ENCODE measurements at regions not wholly inside any gene's neighbourhood (a gene's known extent, or its start where the extent isn't known, plus 50 kb on each side); places are given as distances from the start of the nearest gene placed in this dataset.
"Not testable (repeated sequence)": the region's sequence is repeated elsewhere in the genome, so short reads cannot be mapped to it uniquely, and the experiment has no call there.

DNA sequence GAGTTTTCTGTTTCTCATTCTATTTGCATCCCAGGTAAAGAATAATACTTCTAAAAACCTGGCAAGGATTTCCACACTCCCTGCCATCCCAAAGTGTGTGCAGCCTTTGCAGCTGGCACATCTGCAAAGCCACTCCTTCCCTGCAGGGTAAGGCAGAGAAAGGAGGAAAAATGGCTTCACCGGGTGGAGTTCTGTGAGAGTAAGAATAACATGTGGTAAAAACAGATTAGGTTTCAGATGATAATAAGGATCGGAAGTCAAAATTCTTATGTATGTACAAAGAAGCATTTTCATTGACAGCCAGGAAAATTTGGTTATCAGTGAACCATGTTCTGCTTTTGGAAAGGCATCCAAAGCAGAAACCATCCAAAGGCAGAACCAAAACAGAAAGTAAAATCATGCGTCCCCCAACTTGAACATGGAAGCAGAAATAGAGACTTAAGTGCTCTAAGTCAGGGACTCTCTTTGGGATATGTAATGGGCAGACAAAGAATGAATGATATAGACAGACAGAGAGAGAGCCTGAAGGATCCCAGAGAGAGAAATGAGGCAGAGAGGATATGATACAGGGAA is 192.6 kb upstream of the CCDC196 start:
- no peak for DNase-seq

DNA sequence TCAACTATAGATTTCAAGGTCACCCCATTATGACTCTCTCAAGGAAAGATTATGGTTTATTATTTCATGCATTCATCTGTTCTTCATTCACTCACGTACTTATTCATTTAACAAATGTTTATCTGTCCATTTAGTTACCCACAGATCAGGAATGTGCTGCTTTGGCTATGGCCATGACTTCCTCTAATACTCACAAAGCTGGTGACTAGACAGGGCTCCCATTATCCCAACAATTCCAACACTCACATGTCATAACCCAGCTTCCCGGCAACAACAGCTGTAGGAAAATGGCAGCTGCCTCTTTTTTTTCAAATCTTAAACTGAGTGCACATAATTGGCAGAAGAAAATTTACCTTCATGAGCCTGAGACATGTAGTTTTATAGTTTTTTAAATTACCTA is 190.8 kb upstream of the CCDC196 start:
- no peak for DNase-seq

DNA sequence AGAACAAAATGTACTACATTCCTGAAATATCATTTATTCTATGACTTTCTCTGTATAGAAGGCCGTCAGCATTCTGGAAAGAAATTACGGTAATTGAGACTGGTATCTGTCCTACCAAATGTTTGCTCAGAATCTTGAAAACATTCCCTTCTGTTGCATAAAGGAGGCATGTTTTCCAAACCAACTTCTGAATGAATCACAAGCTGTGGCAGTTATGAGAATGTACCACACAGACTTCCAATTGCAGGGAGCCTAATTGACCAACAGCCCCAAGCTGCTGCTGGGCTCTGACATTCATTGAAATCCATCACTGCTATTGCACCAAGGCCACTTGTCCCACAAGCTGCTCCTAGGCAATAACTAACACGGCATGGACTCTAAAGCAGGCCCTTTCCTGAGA is 185.3 kb upstream of the CCDC196 start:
- DNase-seq, result no peak

DNA sequence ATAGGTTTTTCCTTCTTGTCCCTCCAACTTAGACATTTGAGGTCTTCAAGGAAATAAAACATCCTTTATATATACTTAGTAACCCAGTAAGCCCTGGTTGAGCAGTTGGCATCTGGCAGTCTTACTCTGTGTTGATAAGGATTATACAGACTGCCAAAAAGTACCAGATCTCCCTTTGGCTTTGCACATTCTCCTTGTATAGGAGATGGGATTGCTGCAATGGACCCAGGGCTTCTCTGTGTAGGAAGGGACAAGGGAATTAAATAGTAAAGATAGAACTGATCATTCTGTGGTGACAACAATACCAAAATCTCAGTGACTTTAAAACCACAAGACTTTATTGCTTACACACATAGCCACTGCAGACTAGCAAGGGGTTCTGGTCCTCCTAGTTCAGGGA is 180.1 kb upstream of the CCDC196 start:
- DNase-seq, result no peak

DNA sequence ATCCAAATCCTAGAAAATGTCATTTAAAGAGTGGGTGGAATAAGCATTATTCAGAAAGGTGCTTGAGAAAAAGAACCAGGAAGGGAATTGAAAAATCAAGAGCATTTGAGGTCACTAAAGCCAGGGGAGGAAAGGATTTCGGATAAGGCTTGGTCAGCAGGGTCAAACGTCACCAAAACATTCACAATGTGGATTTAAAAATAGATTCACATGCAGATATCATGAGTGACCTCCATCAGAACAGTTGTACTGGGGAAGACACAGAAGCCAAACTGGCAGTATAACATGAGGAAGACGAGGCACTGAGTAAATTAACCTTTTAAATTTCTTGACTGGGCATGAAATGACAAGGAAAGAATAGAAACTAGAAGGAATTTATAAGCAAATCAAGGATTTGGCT is 175.1 kb upstream of the CCDC196 start:
- no peak for DNase-seq

DNA sequence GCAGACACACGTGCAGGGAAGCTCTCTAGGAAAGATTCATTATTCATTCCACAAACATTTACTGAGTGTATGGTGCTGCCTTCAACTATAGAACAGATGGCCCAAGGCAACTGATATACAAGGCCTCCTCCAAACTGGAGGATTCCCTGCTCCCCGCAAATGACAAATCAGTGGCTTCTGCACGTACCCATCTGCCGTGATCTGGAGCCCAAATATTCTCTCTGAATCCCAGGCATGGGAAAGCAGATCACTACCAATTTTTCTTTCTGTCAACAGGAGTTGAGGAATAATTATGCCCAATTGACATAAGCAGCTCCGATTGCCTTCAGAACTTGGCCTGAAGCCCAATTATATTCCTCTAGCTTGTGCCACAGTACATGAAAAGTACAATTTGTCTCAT is 174.2 kb upstream of the CCDC196 start:
- no peak for DNase-seq

DNA sequence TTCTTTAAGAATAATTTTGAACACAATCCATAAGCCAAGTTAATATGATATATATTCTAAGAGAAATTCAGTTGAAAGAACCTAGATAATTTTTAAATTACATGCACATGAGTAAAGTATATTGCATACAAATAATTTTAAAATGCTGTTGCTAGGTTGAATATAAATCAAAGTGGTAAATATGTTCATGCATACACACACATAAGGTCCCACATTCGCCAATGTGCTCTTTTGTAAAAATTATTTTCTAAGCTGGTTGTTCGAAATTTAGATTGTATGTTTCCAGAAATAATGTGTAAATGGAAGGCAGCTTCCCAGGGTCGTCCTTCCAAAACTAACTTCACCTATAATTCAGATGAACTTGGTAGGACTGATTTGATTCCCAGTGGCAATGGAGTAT is 173.7 kb upstream of the CCDC196 start:
- no peak for DNase-seq

DNA sequence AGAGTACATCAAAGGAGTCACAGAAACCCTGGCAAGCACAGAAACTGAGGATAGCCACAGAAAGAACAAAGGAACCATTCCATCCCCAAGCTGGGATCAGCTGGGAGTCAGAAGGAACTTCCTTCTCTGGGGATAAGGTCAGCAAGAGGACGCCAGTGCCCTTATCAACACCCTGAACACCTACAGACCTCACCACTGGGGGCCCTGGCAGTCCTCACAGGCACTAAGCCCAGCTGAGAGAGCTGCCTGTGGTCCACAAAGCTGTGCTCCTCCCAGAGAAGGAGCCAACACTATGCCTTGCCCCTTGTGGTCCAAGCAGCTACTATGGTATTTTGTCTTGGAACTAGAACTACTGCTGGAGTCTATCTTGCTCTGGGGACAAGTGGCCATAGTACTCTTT is 171.1 kb upstream of the CCDC196 start:
- no peak for DNase-seq

DNA sequence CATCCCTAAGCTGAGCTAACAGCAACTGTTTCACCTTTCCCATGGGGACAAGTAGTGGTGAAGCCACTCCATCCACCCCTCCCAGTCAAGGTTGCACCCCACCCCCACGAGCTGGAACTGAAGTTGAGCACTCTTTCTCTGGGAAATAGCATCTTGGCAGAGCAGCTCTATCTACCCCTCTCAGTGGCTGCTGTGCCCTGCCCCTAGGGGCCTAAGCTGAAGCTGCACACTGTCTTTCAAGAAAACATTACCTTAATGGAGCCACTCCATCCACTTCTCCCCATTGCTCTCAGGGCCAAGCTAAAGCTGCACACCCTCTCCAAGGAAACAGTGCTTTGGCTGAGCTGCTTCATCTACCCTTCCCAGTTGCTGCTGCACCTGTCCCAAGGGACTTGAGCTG is 170.6 kb upstream of the CCDC196 start:
- DNase-seq, result no peak

DNA sequence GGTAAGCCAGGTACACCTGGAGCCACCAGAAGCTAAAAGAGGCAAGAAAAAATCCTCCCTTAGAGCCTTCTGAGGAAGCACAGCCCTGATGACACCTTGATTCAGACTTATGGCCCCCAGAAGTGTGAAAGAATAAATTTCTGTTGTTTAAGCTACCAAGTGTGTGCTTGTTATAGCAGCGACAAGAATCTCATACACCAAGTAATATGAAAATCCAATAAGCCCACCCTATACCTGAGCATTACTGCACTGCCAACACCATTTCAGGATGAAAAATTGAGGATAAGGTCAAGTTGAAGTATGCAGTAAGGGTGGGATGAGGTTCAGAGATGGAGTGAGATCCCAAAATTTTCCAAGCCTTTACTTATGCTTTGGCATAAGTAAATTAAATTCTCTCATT is 163.6 kb upstream of the CCDC196 start:
- DNase-seq, result no peak

DNA sequence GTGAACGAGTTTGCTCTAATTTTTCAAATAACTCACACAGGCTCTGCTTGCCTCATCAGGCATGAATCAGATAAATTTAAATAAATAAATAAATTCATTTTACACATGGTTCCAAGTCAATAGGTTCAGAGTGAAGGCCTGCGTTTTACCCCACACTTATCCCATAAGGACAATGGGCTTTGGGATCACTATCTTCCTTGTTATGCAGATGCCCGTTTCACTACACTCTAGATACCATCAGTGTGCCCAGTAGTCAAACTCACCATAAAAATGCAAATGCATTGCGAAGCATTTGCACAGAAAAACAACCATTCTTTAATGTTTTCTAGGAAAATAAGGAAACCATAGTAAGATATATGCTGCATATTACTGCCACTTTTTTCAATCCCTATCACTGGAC is 155.9 kb upstream of the CCDC196 start:
- DNase-seq, result no peak

DNA sequence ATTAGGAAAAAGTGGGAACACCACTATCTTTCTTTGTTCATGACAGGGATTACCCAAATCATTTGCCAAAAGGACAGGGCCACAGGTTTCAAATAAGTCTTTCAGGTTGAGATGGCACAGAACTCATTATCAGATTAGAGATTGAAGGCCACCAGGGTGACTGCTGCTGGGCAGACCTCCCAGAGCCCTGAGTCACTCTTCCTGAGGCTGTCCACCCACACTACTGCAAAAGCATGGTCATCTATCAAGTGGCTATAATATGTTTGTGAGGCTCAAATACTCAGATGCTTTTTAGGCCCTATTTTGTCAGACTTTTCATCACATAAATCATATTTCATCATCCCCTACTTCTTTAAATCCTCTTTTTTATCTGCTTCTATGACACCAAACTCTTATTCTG is 155.3 kb upstream of the CCDC196 start:
- peak; percentile 11 for DNase-seq

DNA sequence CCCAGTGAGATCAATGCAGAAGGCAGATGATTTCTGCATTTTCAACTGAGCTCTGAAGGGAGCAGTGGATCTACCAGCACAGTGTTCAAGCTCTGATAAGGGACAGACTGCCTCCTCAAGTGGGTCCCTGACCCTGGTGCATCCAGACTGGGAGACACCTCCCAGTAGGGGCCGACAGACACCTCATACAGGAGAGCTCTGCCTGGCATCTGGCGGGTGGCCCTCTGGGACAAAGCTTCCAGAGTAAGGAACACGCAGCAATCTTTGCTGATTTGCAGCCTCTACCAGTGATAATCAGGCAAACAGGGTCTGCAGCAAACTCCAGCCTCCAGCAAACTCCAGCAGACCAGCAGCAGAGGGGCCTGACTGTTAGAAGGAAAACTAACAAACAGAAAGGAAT is 152.9 kb upstream of the CCDC196 start:
- DNase-seq, result not testable (repeated sequence)

DNA sequence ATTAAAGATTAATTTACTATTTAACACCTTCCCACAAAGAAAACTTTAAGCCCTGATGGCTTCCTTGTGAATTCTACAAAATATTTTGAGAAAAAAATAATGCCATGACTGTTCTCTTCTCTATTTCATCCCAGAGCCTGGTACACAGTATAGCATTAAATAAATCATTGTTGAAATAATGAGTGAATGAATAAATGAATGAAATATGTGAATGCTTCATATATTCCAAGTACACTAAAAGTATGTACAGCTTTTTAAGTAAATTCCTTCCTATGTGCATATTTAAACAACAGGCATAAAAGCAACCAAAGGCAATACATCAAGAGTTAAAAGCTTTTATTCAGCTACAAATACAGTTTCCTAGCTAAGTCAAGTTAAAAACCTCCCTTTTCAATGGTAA is 144.9 kb upstream of the CCDC196 start:
- no peak for DNase-seq

DNA sequence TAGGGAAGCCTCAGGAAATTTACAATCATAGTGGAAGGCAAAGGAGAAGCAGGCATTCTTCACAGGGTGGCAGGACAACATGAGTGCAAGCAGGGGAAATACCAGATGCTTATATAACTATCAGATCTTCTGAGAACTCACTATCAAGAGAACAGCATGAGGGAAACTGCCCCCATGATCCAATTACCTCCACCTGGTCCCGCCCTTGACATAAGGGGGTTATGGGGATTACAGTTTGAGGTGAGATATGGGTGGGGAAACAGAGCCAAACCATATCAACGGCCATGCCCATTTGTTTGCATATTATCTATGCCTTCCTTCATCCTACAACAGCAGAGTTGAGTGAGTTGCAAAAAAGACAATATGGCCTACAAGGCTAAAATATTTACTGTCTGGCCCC is 140.2 kb upstream of the CCDC196 start:
- no peak for DNase-seq

DNA sequence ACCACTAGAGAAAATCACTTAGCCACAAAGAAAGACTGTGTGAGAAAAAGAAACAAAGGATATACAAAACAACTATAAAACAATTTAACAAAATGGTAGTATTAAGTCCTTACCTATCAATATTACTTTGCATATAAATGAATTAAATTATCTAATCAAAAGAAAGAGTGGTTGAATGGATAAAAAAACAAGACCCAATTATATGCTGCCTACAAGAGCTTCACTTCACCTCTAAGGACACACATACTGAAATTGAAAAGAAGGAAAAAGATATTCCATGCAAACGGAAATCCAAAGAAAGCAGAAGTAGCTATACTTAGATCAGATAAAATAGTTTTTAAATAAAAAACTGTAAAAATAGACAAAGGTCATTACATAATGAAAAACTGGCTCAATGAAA is 134.9 kb upstream of the CCDC196 start:
- DNase-seq, result no peak

DNA sequence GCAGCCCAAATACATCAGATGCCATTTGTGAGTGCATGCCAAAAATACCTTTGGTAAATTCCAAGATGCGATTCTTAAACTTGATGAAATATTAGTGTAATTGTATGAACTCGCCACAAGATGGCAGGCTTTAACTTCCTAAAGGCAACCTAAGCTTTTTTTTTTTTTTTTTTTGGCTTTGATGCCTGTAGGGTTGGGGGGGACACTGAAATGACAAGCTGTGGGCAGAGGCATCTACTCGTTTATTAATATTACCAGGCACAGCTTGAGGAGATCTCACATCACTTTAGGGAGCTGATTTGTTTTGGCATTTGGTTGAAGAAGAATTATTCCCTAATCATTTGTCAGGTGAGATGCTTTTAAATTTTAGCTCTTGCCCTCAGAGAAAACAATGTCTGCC is 126.7 kb upstream of the CCDC196 start:
- peak; percentile 80 for DNase-seq

DNA sequence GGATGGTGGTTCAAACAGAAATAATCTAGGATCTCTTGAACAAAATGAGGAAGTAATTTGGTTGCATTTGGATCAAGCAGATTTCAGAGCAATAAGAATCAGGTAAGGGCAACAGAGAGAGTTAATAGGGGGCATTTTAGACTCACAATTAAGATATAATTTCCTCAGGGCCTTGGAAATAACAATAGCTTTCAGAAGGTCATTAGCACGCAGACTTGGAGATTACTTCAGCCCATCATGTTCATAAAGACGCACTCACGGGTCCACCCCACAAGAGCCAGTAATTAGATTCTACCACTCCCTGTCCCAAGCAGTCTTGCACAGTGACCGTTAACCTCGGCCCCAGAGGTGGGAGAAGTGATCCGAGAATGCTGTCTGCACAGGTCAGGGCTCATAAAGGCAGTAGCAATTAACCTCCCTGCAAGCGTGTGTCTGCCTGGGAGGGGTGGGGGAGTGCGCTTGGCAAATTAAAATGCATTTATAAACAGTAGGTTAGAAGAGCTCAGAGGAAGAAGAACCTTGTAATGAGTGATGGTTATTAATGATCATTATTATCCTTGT is 125.7 kb upstream of the CCDC196 start:
- no peak for DNase-seq

DNA sequence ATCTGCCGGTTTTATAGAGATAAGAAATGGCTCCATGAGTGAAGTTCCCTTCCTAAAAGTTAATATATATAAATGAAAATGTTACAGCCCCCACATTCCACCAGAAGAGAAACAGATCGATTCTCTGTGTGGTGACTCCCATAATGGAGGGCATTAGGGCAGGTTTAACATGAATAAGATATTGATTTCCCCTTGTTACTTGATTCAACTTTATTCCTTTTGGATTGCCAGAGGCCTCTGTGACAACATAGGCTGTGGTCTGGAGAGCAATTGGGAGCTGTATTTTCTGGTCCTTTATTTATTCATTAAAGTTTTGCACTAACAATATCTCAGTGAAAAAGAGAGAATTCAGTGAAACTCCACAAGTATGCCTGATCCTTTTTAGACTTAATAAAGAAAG is 125.2 kb upstream of the CCDC196 start:
- no peak for DNase-seq

DNA sequence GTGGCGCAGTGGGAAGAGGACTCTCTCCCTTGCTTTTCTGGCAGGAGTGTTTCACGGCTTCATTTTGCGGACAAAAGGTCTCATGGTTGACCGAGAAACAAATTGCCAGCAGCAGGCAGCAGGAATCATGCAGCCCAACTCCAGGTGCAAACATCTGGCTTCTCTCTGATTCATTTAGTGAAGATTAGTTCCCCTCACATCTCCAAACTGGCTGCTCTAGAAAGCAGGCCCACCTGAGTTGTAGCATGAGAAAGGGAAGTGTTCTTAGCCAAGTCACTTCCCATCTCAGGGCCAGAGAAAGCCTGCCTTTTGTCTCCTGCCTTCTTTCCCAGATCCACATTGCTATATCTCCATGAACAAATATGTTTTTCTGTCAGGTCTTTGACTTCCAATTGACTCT is 120.8 kb upstream of the CCDC196 start:
- no peak for DNase-seq

DNA sequence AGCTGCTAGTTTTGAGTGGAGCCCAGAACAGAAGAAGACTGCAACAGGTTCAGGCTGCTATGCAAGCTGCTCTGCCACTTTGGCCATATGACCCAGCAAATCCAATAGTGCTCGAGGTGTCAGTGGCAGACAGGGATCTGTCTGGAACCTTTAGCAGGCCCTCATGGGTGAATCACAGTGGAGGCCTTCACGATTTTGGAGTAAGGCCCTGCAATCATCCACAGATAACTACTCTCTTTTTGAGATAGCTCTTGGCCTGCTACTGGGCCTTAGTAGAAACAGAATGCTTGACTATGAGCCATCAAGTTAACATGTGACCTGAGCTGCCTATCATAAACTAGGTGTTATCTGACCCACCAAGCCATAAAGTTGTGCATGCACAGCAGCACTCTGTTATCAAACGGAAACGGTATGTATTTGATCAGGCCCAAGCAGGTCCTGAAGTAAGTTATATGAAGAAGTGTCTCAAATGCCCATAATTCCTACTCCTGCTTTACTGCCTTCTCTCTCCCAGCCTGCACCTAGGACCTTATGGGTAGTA is 116.9 kb upstream of the CCDC196 start:
- DNase-seq, result no peak

DNA sequence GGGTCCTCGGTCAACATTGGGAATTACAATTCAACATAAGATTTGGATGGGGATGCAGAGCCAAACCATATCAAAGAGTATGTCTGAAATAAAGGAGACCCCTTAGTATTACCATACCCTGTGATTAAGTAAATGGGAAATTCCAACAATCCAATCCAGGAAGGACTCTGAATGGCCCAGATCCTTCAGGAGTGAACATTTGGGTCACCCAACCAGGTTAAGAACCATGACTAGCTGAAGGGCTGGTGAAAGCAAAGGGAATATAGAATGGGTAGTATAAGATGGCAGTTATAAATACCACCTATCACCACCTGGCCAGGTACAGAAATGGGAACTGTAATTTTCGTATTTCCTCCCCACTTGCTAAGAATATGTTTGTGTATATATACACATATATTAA is 114.4 kb upstream of the CCDC196 start:
- DNase-seq, result no peak

DNA sequence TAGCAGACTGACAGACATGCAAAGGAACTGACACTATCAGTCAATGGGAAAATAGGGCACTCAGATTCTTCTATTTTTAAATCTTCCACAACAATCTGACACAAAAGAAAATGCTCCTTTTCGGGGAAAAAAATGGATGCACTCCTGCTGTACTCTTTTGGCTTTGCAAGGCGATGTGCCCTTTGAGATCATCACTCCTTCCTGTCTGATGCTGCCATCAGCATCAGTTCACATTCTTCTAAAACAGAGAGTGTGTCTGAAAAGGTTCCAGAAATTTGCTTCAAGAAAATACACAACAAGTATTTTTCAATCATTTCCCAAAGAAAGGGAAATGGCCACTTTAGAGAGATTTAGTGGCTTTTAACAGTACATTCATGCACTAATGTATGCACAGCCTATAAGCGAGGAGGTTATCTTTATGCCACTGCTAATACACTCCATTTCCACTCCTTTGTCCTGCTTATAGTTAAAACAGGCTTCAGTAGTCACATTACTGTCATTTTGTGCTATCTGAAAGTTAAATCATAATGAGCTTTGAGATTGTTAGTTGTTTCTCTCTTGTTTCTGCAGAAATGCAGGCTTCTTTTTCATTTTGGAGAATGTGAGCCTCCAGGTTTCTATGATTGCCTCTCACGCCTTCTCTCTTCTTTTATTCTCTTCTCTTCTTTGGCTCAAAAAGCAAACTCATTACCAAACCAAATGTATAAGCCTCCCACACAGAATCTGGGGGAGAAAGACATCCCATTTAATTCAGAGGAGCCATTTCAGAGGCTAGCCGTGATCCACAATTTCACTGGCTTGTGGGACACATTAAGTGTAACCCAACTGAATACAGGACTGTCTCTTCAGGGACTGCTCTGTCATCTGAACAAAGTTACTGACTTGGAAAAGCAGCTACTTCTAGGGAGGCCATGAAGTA is 110.9 kb upstream of the CCDC196 start:
- DNase-seq, result no peak

DNA sequence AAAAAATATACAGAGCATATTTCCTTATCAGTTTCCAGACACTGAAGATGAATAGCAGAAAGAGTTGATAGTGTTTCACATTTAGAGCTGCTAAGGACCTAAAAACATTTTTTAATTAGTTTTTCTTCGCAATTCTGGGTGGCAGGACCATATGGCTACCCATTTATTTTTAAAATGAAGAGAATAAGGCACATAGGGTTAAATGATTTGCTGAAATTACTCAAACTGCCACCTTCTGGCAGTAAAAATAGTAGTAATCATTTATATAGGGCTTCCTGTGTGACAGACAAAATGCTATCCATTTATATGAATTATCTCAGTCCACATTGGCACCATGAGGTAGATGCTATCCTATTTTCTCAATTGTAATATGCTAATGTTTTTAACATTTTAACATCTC is 108.6 kb upstream of the CCDC196 start:
- no peak for DNase-seq
